ENCODE measurements at regions not wholly inside any gene's neighbourhood (a gene's known extent, or its start where the extent isn't known, plus 50 kb on each side); places are given as distances from the start of the nearest gene placed in this dataset.

GRCh38 chr2:550860-551567 lies 126.2 kb downstream of the TMEM18 start:
- no peaks in the 10 kb centered on the region for H3K79me2 ChIP-seq (ENCODE audit: insufficient read depth, low read depth)
- no peak overlapping the region for H3K27ac ChIP-seq
- H3K9ac ChIP-seq: no peak overlapping the region
- no peak for TF ChIP-seq CTCF (conservative IDR thresholded peaks at IDR 0.05; ENCODE audit: low read depth, low read length)
- no peak overlapping the region for H3K4me3 ChIP-seq (IDR thresholded peaks at IDR 0.05; ENCODE audit: insufficient read depth, low read depth, low read length)
- no peaks in the 10 kb centered on the region for H4K20me1 ChIP-seq (ENCODE audit: insufficient read depth)
- H2AFZ ChIP-seq (ENCODE audit: low read depth): no peak overlapping the region
- no peaks in the 10 kb centered on the region for H3K4me1 ChIP-seq (ENCODE audit: low read depth, poor library complexity, severe bottlenecking)
- no peak overlapping the region for H3K4me2 ChIP-seq
- H3K36me3 ChIP-seq (ENCODE audit: insufficient read depth): no peaks in the 10 kb centered on the region
- H3K27me3 ChIP-seq (ENCODE audit: insufficient read depth, low read depth): no peaks in the 10 kb centered on the region

DNA sequence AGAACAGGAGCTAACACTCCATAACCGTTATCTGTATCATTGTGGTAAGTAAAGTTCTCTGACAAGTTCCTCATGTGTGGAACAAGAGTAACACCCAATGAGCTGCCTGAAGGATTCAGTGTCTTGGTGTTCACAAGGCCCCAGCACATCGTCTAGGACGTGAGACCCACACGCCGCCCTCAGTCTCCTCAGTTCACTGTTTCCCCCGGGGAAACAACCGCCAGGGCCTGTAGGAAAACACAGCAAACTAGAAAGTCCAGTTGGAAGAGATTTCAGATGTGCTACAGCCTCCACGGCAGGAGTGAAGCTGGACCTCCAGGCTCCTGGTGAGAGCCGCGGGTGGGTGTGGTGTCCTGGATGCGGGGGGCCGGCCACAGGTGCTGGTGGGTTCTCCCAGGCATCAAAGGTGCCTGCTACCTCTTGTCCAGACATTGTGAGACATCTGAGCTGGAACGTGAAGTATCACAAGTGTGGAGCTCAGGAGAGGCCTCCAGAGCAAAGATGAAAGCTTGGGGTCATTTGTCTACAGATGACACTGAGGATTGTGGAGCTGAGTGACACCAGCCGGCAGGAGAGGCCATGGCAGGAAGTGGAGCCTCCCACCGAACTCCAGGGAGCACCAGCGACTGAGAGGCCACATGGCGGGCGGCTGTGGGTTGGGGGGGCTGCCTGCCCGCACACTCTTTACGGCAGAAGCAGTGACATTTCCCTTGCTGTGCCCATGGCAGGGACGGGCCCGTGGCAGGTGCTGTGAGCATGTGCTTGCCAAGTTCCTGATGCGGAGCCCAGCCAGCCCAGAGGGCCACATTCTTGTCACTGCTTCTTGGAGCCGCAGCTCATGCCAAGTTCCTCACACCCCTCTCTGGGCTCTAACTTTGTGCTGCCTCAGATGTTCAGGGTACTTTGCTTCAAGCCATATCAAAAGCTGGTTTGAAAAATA lies 131.2 kb downstream of the TMEM18 start:
- H4K20me1 ChIP-seq (ENCODE audit: insufficient read depth): no peaks in the 10 kb centered on the region
- no peaks in the 10 kb centered on the region for H3K79me2 ChIP-seq (ENCODE audit: insufficient read depth, low read depth)
- no peaks in the 10 kb centered on the region for H3K36me3 ChIP-seq (ENCODE audit: insufficient read depth)
- no peak for TF ChIP-seq CTCF (conservative IDR thresholded peaks at IDR 0.05; ENCODE audit: low read depth, low read length)
- H3K27ac ChIP-seq: no peak overlapping the region
- H3K4me2 ChIP-seq: no peak overlapping the region
- no peaks in the 10 kb centered on the region for H3K27me3 ChIP-seq (ENCODE audit: insufficient read depth, low read depth)
- H3K4me3 ChIP-seq (IDR thresholded peaks at IDR 0.05; ENCODE audit: insufficient read depth, low read depth, low read length): no peak overlapping the region
- H2AFZ ChIP-seq (ENCODE audit: low read depth): no peak overlapping the region
- H3K9ac ChIP-seq: no peak overlapping the region
- H3K4me1 ChIP-seq (ENCODE audit: low read depth, poor library complexity, severe bottlenecking): no peaks in the 10 kb centered on the region

DNA sequence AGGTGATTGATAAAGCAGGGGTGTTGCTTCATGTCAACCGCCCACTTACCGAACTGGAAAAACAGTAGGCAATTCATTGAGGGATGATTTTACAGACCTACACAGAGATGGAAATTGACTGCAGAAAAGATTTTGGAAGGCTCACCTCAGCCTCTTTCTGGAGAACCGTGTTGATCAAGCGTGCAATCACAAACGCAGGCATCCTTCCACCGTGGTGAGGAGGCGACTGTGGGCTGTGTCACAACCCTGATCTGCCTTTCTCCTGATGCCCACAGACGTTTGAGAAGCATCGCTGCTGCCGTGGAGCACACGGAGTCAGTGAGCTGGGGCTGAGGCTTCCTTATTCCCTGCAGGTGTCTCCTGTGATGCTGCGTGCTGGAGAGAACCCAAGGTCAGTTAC lies 132.0 kb downstream of the TMEM18 start:
- H3K4me2 ChIP-seq: no peak overlapping the region
- no peak for TF ChIP-seq CTCF (conservative IDR thresholded peaks at IDR 0.05; ENCODE audit: low read depth, low read length)

DNA sequence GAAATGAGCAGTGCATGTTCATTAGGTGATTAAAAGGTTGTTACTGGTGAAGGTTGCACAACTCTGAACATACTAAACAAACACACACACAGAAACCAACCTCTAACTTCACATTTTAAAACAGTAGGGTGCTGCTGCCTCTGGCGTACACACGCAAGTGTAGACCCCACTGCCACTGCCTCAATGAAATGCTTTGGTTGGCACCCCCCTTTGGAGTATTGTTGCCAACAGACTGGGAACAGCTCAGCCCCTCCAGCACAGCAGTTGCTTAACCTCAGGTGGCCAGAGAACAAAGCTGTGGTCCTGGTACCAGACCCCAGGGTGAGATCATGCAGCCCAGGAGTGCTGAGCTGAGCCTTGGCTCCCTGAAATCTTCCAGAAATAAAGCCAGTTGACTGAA lies 138.6 kb downstream of the TMEM18 start:
- Histone ChIP-seq H3K4me1 (ENCODE audit: low read depth, poor library complexity, severe bottlenecking) (no peaks in the 10 kb centered on the region), H3K4me3 (IDR thresholded peaks at IDR 0.05; ENCODE audit: insufficient read depth, low read depth, low read length) (no peak overlapping the region), H2AFZ (ENCODE audit: low read depth) (no peak overlapping the region), H3K27me3 (ENCODE audit: insufficient read depth, low read depth) (no peaks in the 10 kb centered on the region), H3K27ac (no peak overlapping the region), H3K4me2 (no peak overlapping the region), H3K9ac (no peak overlapping the region), H3K79me2 (ENCODE audit: insufficient read depth, low read depth) (no peaks in the 10 kb centered on the region), H3K36me3 (ENCODE audit: insufficient read depth) (no peaks in the 10 kb centered on the region), H4K20me1 (ENCODE audit: insufficient read depth) (no peaks in the 10 kb centered on the region)
- TF ChIP-seq CTCF (conservative IDR thresholded peaks at IDR 0.05; ENCODE audit: low read depth, low read length): no peak

More for the DNA sequence above, 132.0 kb downstream of the TMEM18 start:
- no peak overlapping the region for H3K4me3 ChIP-seq (IDR thresholded peaks at IDR 0.05; ENCODE audit: insufficient read depth, low read depth, low read length)
- no peaks in the 10 kb centered on the region for H4K20me1 ChIP-seq (ENCODE audit: insufficient read depth)
- H3K27ac ChIP-seq: no peak overlapping the region
- no peaks in the 10 kb centered on the region for H3K36me3 ChIP-seq (ENCODE audit: insufficient read depth)
- no peaks in the 10 kb centered on the region for H3K4me1 ChIP-seq (ENCODE audit: low read depth, poor library complexity, severe bottlenecking)
- H3K9ac ChIP-seq: no peak overlapping the region
- no peaks in the 10 kb centered on the region for H3K27me3 ChIP-seq (ENCODE audit: insufficient read depth, low read depth)
- H3K79me2 ChIP-seq (ENCODE audit: insufficient read depth, low read depth): no peaks in the 10 kb centered on the region
- no peak overlapping the region for H2AFZ ChIP-seq (ENCODE audit: low read depth)
